ENCODE measurements at regions not wholly inside any gene's neighbourhood (a gene's known extent, or its start where the extent isn't known, plus 50 kb on each side); places are given as distances from the start of the nearest gene placed in this dataset.
A peak's percentile ranks its signal among the peaks of the same experiment; 100 is the strongest.

- DNase-seq = no peak
These were observed 193.7 kb downstream of the TTC39B start for GRCh38 chr9:15113288-15113687.

DNA sequence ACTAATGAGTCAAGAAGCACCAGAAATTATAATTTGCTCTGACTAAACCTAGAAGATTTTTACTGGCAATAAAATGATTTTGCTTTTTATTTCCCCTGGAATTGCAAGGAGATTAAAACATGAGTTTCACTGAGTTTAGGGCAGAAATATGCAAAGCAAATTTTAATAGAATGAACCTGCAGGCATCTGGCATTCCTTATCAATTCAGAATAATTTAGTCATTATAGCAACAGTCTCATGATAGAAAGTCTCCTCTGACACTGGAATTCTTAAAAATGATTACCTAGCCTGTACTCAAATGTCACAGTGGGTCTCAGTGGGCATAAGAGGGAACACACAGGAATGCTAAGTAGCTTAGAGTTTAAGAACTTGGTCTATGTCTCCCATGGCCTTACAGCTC, 195.9 kb downstream of the TTC39B start:
- DNase-seq = no peak

- peak in 1 of 2 experiments; percentile 40 for DNase-seq
These were observed 194.7 kb upstream of the FREM1 start for GRCh38 chr9:15104826-15105420.

GRCh38 chr9:15103290-15103689, 193.1 kb upstream of the FREM1 start:
- no peak for DNase-seq

GRCh38 chr9:15101095-15101494, 190.9 kb upstream of the FREM1 start:
- no peak for DNase-seq

DNA sequence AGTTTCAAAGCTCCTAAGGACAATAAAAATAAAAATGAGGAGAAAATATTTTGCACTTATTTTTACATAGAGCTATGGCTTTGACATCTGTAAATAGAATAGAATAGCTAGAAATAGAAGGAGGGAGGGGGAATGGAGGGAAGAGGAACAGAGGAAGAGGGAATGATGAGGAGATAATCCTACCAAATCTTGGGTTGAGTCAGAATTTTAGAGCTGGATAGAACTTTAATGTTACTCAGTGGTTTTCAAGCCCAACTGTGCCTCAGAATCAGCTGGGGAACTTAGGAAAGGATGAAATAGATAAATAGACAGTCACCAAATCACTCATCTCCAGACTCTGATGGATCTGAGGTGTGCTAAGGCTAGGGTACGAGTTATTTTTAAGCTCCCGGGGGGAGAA, 190.3 kb upstream of the FREM1 start:
- DNase-seq = no peak

DNA sequence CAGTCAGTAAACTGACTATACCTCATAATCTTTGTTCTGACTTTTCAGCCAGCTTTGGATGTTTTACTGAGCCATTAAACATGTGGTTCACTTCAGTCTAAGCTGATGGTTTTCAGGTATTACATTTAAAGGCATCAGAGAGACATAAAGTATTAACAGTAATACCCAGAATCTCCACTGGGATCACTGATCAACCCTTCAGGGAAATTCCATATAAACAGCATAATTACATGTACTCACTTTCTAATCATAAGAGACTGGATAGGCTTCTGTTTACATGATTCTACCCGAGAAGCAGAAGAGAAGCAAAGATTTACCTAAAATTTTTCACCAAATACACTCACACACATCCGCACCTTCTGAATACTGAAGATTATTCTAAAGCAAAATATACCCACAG, 186.7 kb upstream of the FREM1 start:
- no peak for DNase-seq

GRCh38 chr9:15086778-15087324, 176.6 kb upstream of the FREM1 start:
- DNase-seq = no peak

- no peak for DNase-seq
These were observed 176.0 kb upstream of the FREM1 start for GRCh38 chr9:15086156-15086763.

DNA sequence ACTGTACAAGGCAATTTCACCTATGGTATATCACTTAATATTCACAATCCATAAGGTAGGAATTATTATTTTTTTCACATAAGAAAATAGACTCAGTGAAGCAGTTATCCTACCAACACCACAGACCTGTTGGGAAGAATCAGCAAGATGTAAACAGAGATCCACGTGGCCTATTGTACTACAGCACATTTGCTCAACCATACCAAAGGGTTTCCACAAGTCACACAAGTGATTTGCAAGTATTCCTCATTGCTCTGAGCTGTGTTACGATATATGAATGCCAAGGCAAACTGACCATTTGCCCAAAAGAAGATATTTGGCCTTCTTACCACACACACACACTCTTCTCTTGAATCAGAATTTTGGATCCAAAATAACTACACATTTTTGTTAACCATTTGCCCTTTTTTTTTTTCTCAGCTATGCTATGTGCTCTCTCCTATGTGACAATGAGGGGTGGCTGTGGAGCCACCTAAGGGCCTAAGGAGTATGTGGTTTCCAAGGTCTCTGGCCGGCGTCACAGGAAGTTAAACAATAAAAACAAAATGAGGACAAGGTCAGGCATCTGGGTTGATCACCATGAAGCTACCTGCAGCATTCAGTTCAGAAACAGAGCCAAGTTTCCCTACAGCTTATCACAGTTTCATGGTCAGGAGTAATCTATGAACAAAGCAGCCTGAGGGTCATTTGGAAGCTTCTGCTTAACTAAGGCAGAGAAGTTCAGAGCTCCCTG, 171.0 kb upstream of the FREM1 start:
- no peak for DNase-seq

GRCh38 chr9:15080401-15080800, 170.2 kb upstream of the FREM1 start:
- DNase-seq = no peak

GRCh38 chr9:15079989-15080388, 169.8 kb upstream of the FREM1 start:
- no peak for DNase-seq

GRCh38 chr9:15077946-15078729, 167.9 kb upstream of the FREM1 start:
- no peak for DNase-seq

DNA sequence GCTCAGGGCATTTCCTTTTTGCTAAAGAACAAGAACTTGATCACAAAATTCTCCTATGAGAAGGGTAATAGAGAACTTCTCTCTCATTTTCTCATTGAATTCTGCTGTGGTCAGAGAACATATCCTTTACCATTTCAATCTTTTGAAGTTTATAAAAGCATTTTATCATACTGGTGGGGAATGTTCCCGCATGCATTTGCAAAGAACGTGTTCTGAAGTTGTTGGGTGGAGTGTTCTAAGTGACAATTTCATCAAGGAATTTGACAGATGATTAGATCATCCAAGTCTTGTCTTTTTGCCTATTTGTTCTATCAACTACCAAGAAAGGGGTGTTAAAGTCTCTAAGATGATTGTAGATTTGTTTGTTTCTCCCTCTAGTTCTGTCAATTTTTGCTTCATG, 163.4 kb upstream of the FREM1 start:
- no peak for DNase-seq

- no peak for DNase-seq
These were observed 160.5 kb upstream of the FREM1 start for GRCh38 chr9:15070716-15071115.

- no peak for DNase-seq
These were observed 158.9 kb upstream of the FREM1 start for GRCh38 chr9:15069106-15069505.

DNA sequence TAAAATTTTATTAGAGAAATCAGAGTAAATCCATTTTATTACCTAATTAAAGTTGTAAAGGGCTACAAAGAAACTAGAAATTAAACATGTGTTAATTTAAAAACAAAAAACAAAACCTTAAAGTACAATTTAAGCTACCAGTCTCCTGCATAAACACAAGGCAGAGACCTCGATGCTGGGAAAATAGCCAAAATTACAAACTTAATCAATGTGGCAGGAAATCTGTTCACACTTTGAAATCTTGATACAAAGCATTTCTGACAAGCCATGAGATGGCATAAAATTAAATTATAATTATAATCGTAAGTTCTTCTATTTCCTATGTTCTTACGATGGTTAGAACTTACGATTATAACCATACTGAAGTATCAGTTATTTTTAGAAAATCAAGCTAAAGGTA, 158.0 kb upstream of the FREM1 start:
- no peak for DNase-seq

GRCh38 chr9:15059003-15059402, 148.8 kb upstream of the FREM1 start:
- no peak for DNase-seq

- no peak for DNase-seq
These were observed 148.0 kb upstream of the FREM1 start for GRCh38 chr9:15058236-15058635.

GRCh38 chr9:15055284-15055683, 145.1 kb upstream of the FREM1 start:
- DNase-seq = peak in 1 of 2 experiments; percentile 31

- no peak for DNase-seq
These were observed 138.5 kb upstream of the FREM1 start for GRCh38 chr9:15048772-15049171.

DNA sequence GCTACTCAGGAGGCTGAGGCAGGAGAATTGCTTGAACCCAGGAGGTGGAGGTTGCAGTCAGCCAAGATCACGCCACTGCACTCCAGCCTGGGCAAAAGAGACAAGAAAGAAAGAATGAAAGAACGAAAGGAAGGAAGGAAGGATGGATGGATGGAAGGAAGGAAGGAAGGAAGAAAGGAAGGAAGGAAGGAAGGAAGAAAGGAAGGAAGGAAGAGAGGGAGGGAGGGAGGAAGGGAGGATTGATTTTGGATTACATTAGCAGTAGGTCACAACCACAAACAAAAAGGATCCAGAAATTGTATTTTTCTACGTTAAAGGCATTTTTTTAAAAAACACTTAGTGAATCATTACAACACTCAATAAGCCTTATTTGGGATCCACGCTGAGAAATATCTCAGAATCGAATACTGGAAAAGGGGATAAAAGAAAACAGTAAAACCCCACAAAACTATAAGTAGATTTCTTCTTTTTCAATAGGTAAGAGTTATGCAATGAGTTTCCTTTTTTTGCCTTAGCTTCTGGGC, 136.9 kb upstream of the FREM1 start:
- no peak for DNase-seq

DNA sequence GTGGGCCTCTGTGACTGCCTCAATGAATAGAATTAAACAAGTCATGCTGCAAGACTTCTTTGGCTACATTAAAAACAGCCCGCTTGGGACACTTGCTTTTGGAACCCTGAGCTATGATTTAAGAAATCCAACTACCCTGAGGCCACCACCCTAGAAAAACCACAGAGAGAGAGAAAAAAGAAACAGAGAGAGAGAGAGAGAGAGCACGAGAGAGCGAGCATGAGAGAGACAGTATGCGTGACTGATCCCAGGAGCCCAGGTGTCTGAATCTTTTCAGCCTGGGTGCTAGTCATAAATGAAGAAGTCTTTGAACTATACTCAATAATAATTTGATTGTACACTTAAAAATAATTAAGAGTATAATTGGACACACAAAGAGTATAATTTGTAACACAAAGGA, 123.1 kb upstream of the FREM1 start:
- DNase-seq = no peak

Data from NCI-H524 (cell line).